ENCODE measurements at regions not wholly inside any gene's neighbourhood (a gene's known extent, or its start where the extent isn't known, plus 50 kb on each side); places are given as distances from the start of the nearest gene placed in this dataset.

- TF ChIP-seq CTCF (IDR thresholded peaks at IDR 0.05) (no peak), POLR2A (IDR thresholded peaks at IDR 0.05) (no peak)
These were observed 101.5 kb downstream of the LRRC70 start for GRCh38 chr5:62680121-62680520.
